Kidney epithelial cell (primary cell): ENCODE measurements at regions not wholly inside any gene's neighbourhood (a gene's known extent, or its start where the extent isn't known, plus 50 kb on each side); places are given as distances from the start of the nearest gene placed in this dataset.
"Not testable (repeated sequence)": the region's sequence is repeated elsewhere in the genome, so short reads cannot be mapped to it uniquely, and the experiment has no call there.

ENCODE experiments used
- DNase-seq: peaks from one replicate; pipeline ENCODE4 v3.0.0-alpha.2; 2010; ENCODE audit warnings: low read depth
- H3K27me3 ChIP-seq: 2 replicates; pipeline ENCODE4 v1.6.0; 2011; ENCODE audit warnings: low read length; ENCODE audit not compliant: control insufficient read depth, insufficient read depth
- H3K36me3 ChIP-seq: 2 replicates; pipeline ENCODE4 v1.5.1; 2011; ENCODE audit warnings: low read length; ENCODE audit not compliant: control insufficient read depth, insufficient read depth
- H3K4me3 ChIP-seq: 2 replicates; pipeline ENCODE4 v1.5.1; 2011; ENCODE audit warnings: low read depth, mild to moderate bottlenecking, control low read depth, low read length
- CTCF ChIP-seq: IDR thresholded peaks from 2 replicates; pipeline ENCODE4 v1.5.1; 2011; ENCODE audit warnings: mild to moderate bottlenecking, moderate library complexity, low read length, control low read depth, inconsistent platforms; ENCODE audit not compliant: insufficient read depth, poor library complexity, severe bottlenecking

- no peak for TF ChIP-seq CTCF
- no peak for DNase-seq
- no peaks in the 10 kb centered on the region for H3K27me3 ChIP-seq
- no peaks in the 10 kb centered on the region for H3K36me3 ChIP-seq
- H3K4me3 ChIP-seq = no peak overlapping the region
Measured at GRCh38 chr2:64735504-64735903, 81.8 kb upstream of the SERTAD2 start.

- no peaks in the 10 kb centered on the region for H3K27me3 ChIP-seq
- H3K4me3 ChIP-seq = no peak overlapping the region
- H3K36me3 ChIP-seq = no peaks in the 10 kb centered on the region
- TF ChIP-seq CTCF = no peak
- no peak for DNase-seq
Measured at GRCh38 chr2:64737547-64737946, 83.8 kb upstream of the SERTAD2 start.

- no peak for TF ChIP-seq CTCF
- Histone ChIP-seq H3K27me3 (no peaks in the 10 kb centered on the region), H3K36me3 (no peaks in the 10 kb centered on the region), H3K4me3 (no peak overlapping the region)
- DNase-seq = no peak
Measured at GRCh38 chr2:64738026-64738425, 84.3 kb upstream of the SERTAD2 start.

GRCh38 chr2:64742678-64743077 is 89.0 kb upstream of the SERTAD2 start:
- DNase-seq = no peak
- no peak for TF ChIP-seq CTCF
- Histone ChIP-seq H3K4me3 (no peak overlapping the region), H3K27me3 (no peaks in the 10 kb centered on the region), H3K36me3 (no peaks in the 10 kb centered on the region)

GRCh38 chr2:64743739-64744330 is 90.1 kb upstream of the SERTAD2 start:
- Histone ChIP-seq H3K36me3 (no peaks in the 10 kb centered on the region), H3K27me3 (no peaks in the 10 kb centered on the region), H3K4me3 (no peak overlapping the region)
- TF ChIP-seq CTCF = no peak
- DNase-seq = no peak

- DNase-seq = no peak
- Histone ChIP-seq H3K4me3 (no peak overlapping the region), H3K27me3 (no peaks in the 10 kb centered on the region), H3K36me3 (no peaks in the 10 kb centered on the region)
- no peak for TF ChIP-seq CTCF
Measured at GRCh38 chr2:64745562-64745961, 91.8 kb upstream of the SERTAD2 start.

- H3K36me3 ChIP-seq, DNase-seq, H3K4me3 ChIP-seq, H3K27me3 ChIP-seq: not testable (repeated sequence)
Measured at GRCh38 chr2:64747690-64748091, 94.0 kb upstream of the SERTAD2 start.
